Stimulated activated naive CD4-positive, alpha-beta T cell treated with Interleukin-2 at 50 U/mL for 16 hours (primary cell): ENCODE measurements at regions not wholly inside any gene's neighbourhood (a gene's known extent, or its start where the extent isn't known, plus 50 kb on each side); places are given as distances from the start of the nearest gene placed in this dataset.

Experiments used
- DNase-seq: peaks from one replicate; lab custom pipeline; 2025; lab: John Stamatoyannopoulos, UW

DNA sequence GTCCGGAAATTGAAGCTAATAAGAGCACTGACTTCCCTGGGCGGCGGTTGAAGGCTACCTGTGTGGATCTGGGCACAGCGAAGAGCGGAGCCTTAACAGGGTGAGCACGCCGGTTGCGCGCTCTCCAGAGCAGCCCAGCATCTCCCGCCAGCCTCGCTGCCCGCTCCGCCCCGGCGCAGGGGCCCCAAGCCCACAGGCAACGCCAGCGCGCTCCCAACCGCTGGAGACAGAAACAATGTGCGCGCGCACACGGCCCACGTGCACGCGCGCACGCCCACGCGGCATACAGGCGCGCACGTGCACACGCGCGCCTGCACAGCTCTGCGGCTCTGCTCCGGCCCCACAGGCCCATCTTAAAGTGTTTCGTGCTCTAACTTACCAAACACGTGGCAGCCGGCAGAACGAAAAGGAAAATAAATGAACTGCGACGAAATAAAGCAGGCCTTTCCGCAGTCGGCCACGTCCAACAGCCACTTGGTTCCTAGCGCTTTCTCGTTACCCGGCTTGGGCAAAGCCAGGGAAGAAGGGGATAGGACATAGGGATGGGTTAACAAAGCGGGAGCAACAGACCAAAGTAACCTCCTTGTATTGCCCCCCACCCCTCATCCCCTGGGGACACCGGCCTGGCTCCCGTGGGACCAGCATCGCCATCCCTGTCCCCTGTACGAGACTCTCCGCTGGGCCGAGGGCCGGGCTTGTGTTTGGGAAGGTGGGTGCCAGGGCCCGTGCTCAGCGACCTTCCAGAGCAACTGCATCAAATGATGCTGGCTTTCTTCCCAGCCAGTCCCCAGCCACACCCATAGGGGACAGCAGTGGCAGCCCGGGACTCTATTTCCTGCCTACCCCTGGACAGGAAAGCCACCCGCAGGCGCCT lies 203.7 kb downstream of the ABHD5 start:
- no peak for DNase-seq

DNA sequence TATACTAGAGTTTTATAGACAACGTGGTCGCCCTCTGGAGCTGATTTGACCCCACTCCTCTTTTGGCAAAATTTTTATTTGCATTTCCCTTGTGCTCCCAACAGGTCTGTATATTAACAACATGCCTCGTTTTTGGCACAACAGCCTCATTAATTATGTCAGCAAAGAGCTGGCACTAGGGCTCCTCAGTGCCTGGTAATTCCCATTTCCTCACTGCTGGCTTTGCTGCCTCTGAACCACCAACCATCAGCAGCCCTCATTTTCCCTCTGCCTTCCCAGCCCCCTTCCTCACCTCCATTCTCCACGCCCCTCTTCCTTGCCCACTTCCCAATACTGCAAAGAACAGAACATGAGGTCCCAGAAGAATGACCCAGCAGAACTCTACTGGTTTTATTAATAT lies 204.8 kb downstream of the ABHD5 start:
- DNase-seq, result no peak

DNA sequence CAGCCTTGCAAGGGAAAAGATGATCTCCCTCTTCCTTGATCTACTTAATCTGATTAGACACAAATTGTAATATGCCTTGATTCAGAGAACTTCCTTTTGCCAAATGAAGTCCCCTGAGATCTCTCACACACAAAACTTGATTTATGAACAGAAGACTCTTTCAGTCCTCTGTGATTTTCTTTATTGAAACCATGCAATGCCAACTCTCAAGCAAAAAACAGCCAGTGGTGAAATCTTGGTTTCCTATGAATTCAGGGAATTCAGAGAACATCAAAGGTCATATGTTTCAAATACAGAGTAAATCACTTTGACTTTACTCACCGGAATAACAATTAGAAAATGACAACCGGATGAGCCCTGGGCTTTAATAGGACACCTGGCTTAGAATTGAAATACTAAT lies 211.7 kb downstream of the ABHD5 start:
- DNase-seq, result no peak

DNA sequence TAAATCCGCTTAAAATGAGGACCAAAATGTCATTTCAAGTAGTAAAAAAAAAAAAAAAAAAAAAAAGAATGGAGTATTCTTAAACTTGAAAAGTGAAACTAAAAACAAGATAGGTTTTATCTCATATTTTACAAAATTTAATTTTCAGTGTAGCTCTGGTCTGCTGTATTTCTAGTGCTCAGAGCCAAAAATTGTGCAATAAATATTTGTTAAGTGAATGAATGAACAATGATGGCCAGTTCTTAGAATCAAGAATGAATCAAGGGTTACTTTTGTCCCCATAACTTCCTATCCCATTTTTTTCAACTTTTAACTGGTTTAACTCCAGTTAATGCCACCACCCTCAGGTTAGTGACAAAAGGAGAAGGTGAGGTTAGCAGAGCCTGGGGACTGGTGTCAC lies 214.4 kb downstream of the ABHD5 start:
- DNase-seq, result no peak

DNA sequence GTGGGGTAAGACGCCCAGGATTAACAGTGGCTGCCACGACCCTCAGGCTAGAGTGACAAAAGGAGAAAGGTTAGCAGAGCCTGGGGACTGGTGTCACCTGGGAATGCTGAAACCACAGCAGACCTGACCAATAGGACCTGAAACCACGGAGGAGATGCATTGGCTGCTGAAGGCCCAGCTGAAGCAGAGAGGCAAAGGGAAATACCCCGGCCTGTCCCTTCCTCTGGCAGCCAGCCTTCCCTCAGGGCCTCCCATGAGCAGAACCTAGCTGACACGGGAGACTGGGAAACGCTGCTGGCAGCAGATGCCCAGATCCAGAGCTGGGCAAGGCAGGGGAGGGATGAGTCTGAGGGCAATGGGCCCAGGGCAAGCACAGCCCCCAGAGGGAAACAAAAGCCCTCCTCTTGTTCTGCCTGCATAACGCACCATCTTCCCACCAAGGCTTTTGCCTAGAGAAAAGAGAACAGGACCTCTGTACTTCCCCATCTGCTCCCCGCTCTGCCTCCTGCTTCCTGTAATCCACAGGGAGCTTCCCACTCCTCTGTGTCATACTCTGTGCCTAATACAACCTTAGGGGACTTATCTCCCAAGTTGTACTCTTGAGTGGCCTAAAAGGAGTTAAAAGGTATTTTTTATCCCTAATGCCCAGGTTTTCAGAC lies 216.2 kb downstream of the ABHD5 start:
- DNase-seq, result no peak

DNA sequence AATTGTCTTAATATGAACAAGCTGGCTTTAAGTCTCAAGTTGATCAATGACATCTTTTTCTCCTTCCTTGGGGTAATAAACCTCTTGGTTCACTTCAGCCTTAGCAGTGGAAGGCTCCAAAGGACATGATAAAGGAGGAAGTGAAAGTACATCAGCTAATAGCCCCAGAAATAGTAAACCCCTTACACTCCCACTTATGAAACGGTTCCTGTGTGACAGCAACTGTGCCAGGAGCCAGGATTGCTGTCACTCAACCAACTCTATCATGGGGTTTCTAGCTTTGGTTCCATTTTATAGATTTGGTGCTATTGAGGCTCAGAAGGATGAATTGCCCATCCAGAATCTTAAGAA lies 216.7 kb downstream of the ABHD5 start:
- DNase-seq, result no peak

DNA sequence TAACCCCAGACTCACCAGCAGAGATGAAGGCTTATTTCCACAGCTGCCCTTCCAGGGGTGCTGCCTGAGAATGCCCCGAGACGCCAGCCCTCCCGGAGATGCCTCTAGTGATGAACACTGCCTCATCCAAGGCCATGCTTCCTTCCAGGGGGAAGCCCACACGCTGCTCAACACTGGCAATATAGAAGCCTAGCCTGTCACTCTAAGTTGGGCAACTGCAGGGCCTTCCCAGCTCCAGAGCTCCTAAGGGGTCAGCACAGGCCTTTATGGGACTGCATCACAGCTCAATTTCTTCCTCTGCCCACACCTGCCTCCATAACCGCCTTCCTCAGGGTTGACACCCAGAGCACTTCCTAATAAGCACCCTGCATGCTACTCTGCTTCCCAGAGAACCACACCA lies 217.7 kb downstream of the ABHD5 start:
- DNase-seq, result no peak

DNA sequence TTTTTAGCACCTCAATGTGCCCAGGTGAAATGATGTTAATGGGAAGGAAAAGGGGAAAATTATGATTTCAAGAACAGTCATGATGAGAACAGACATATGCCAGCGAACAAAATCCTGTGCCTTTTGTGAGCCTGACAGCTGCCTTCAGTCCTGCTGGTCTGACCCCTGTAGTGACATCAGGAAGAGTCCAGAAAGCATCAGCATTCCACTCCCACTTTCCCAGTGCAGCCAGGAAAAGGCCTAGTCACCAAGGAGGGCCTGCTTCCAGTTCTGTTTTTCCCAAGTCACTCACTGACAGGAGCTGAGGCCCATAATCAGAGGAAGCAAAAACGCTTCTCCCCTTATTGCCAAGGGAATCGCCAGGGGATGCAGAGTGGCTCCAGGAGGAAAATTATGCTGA lies 218.4 kb downstream of the ABHD5 start:
- DNase-seq, result no peak

DNA sequence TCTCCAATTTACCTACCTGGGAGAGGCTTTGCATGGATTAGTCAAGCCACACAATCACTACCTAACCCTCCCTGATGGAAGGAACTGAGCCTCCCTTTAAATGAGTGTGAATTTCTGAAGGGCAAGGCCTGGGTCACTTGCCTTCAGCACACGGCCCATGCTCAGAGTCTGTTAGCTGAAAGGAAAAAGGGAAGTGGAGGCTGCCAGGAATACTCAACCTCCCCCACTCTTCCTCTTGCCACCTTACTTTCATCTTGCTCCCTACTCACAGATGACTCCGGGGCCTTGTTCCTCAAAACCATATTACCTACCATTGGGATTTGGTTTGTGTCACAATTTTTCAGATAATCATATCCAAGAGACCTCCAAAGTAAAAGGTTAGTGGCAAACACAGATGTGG lies 220.0 kb downstream of the ABHD5 start:
- DNase-seq, result no peak

DNA sequence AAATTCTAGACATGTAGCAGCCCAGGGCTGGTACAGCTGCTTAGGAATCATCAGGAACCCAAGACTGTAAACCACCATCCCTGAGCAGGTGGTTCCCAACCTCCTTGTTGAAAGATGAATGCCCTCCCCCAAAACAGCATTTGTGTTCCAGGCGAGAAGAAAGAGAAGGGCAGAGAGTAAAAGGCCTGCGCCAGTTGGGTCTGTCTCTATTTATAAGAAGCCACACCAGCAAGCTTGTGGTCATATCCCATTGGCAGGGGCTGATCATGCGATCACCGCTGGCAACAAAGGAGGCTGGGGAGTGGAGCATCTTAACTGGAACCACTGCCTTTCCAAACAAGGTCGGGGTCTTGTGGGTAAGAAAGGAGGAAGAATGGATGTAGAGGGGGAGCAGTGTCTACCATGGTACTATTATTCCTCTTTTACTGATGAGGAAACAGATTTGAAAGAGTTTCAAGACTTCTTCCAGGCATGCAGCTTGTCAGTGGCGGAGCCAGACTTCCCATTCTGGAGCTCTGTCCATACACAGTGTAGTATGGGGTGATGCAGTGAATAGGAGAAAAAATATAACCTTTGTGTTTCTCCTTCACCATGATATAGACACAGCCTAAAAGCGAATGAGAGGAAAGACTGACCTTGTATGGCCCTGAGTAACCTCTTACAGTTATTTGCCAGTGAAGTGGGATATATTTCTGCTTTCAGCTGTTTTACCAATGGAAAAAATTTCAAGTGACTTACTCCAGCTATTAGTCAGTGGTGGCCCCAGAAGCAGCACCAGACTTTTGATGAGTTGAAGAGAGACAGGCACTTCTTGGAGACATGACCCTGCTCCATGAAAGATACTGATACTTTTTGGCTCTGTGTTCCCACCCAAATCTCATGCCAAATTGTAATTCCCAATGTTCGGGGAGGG lies 222.6 kb downstream of the ABHD5 start:
- no peak for DNase-seq

DNA sequence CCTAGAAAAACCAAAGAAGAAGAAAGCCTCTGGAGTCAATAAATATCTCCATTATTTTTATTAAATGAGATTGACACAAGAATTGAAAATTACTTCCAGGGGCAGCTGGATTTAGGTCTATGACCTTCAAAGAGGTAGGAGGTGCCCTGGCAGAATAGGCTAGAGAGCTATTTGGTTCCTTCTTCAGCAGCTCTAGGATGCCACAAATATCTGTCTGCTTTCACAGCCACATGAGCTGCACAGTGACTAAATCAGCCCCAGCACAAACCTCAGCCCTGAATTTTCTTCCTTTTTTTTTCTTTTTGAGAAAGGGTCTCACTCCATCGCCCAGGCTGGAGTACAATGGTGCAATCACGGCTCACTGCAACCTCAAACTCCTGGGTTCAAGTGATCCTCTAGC lies 223.5 kb downstream of the ABHD5 start:
- no peak for DNase-seq

DNA sequence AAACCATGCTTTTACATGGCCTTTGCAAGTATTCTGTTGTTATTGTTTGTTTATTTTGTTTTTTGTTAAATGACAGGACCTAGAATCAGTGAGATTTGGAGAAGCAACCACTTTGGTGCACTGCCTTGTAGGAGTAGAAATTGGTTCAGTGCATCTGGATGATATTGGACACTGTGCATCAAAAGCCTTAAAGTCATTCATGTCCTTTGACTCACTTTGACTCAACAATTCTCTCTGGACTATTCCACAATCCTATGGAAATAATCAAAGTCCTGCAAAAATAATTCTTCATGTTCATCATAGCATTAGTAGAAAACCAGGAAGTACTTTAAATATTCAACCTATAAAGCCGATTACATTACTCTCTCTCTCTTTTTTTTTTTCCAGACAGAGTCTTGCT lies 224.8 kb downstream of the ABHD5 start:
- no peak for DNase-seq

DNA sequence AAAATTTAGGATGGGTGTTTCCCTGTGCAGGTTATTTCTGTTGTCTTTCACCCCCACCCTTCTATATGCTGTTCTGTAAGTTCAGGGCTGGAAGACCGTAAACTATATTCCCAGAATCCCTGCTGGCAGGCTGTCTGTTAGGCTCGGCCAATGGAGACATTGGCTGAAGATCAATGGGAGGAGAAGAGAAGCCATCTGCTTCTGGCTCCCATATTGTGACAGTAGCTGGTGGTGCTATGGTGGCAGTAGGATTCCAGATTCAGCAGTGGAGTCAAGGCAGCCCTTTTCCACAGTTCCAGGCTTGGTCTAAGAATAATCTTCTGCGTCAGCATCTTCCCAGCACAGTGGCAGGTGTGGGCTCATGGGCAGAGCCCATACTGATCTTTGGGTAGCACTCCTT lies 226.6 kb downstream of the ABHD5 start:
- no peak for DNase-seq

DNA sequence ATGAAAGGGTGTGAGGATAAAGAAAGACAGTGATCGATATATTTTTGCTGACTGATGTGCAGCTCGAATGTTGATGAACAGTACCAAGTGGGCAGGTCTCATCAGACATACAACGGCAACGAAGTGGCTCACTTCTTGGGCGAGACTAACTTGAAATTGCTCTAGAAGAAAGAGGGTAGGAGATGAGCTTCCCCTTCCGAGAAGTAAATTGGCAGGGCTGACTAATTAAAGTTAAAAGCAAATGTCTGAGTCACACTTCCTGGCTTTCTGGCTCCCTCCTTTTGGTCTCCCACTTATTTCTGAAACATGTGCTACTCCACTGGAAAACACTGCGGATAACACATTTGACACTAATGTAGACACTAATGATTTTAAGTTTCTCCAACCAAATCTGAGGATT lies 228.3 kb downstream of the ABHD5 start:
- DNase-seq, result no peak

DNA sequence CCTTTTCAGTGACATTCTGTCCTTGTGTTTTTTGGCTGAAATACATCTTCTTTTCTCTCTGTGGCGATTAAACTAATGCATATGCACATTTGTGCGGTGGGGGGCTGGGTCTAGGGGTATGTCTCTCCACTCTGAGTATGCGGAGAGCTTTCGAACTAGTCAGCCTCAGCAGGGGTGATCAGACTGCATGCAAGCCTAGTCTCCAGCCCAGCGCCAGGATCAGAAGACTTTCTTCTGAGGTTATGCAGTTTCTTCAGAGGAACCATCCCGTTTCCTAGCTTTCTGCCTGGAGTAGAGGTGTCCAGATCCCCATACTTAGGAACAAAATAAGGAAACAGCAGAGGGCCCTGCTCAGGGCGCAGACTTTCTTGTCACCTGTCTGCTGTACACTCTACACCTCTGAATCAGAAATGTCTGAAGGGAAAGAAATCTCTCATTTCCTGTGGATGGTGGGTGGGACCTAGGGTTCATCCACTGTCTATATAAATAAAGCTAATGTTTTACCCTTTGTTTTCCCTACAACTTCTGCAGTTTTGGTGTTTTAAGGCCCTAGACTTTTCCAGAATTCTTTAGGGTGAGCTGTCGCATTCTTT lies 230.4 kb downstream of the ABHD5 start:
- no peak for DNase-seq

DNA sequence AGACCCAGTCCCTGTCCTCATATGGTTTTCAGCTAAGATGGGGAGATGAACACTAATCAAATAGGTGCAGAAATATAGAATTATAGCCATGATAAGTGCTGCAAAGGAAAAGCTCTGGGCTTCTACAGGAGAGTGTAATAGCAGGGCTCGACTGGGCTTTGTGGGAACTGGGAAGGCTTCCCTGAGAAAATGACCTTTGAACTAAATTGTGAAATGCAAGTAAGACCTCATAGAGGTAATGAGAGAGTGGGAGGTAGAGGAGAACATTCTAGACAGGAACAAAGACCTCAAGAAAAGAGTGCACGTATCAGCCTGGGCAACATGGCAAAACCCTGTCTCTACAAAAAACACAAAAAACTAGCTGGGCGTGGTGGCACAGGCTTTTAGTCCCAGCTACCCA lies 231.6 kb downstream of the ABHD5 start:
- no peak for DNase-seq

DNA sequence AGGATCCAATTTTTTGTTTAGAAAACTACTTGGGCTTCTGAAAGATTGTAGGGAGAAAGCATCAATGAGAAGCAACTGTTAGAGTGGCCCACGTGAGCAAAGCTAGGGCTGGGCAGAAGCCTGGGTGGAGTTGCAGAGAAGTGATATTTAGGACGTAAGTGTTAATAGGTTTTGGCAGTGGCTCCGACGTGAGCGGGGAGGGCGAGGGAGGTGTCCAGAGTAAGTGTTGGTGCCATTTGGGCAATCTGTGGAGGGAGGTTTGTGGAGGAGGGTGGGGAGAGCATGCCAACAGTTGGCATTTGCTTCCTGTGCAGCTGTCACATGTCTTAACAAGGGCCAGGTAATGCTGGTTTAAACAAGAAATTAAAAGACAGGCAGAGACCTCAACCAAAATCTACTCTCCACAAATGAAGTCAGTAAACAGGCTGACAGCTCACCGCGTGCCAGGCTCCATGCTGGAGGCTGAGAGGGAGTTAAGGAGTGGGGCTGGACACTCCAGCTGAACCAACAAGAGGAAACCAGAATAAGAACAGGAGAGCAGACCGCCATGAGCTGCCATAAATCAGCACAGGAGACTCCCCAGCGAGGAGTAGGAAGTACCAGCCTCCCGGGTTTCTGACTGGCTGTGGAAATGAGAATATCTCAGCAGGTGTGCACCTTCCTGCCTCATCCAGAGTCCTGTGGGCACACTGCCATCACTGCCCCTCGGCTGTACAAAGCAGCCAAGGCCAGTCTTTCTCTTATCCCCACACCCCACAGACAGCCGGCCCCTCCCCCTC lies 232.6 kb downstream of the ABHD5 start:
- no peak for DNase-seq

DNA sequence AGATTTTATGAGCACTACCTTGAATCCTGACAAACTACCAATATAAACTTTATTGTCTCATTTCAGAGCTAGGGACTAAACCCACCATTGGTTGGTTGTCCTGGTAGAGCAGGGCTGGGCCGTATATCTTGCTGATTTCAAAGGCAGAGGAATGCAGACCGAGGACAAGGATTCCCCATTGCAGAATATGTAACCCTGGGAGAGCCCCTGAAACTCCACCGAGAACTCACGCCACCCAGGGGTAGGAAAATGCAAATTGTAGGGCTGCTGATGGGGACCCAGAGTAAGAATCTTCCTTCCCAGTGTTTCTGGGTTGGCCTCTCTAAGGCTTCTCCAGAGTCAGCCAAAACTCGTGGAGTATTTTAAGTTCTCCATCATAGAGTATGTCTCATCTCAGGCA lies 235.3 kb downstream of the ABHD5 start:
- no peak for DNase-seq

DNA sequence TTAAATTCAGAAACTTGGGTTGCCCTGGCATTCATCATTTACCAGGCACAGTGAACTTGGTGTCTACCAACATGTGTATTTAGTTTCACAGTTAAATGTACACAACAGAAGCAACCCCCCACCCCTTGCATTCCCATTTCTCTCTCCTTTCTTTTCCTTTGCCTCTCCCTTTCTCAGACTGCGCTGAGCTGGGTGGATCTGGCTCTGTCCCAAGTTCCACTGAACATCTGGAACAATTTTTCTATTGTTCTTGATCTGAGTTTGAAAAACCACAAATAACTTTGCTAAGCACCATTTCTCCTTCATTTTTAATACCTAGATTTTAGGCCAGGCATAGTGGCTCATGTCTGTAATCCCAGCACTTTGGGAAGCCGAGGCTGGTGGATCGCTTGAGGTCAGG lies 242.2 kb downstream of the ABHD5 start:
- DNase-seq, result no peak

DNA sequence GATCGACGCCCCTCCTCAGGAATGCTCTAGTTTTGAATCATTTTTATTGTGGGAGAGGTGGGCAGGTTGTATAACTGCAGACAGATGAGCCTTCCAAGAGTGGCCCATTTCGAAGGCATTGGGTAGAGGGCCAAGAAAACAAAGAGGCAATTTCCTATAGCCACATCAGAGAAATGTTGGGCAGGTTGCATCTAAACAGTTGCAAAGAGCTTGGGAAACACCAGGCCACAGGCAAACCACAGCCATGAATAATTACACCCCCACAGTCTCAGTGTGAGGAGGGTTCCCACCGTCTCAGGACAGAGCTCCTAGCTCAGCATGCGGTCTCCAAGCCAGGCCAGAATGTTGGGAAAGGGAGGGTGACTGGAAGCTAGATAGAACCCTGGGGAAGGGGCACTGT lies 257.3 kb downstream of the ABHD5 start:
- no peak for DNase-seq

DNA sequence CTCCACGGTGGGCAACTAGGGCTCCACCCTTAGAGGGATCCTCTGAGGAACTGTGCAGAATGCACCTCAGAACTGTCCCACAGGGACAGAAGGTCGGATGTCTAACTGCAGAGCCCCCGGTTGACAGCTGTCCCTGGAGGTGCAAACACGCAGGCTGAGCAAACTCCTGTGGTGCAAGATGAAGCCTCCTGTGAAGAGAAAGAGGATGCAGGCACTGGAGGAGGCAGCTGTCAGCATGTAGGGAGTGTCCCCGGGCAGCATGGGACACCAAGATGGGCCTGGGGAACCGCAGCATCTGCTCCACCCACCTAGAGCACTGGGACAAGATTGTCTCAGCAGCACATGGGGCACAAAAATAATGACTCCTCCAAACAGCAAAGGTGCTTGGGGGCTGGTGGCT lies 258.9 kb downstream of the ABHD5 start:
- DNase-seq, result no peak

DNA sequence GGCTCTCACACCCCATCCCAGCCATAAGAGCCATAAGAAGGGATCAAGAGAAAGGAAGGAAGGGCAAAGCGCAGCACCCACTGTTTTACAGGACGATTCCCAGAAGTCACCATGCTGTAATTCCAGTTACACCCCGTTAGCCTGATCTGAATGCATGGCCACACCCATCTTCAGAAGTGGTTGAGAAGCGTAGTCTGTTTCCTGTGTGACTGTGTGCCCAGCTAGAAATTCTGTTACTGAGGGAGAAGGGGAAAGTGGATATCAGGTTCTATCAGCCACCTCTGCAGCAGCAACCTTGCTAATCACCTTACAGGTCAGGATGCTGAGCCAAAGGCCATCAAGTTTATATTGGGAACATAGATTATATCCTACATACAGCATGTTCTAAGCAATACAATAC lies 260.0 kb downstream of the ABHD5 start:
- no peak for DNase-seq
